ENCODE measurements at regions not wholly inside any gene's neighbourhood (a gene's known extent, or its start where the extent isn't known, plus 50 kb on each side); places are given as distances from the start of the nearest gene placed in this dataset.

DNA sequence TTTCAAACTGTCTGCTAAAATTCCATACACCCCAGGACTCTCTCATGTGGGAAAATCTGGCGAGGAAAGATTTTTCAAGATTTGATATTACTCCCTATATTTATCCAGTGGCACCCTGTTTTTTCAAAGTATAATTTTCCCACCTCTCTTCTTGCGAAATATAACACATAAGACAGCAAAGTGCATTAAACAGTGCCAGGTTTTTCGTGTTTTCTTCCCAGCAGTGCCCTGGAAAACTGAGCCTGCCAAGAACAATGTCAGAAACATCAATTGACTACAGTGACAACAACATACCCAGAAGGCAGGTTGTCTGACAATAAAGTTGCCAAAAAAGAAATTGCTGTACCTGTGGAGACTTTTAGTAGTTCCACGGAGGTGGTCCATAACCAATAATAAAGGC lies 545.0 kb upstream of the ZNF608 start:
- Histone ChIP-seq H3K4me2 (no peak overlapping the region), H3K36me3 (no peaks in the 10 kb centered on the region), H3K4me3 (no peak overlapping the region), H3K27me3 (no peaks in the 10 kb centered on the region), H3K27ac (no peak overlapping the region), H3F3A (ENCODE audit: low read depth) (no peaks in the 10 kb centered on the region), H3K79me2 (ENCODE audit: low read depth) (no peaks in the 10 kb centered on the region), H4K20me1 (ENCODE audit: low read depth) (no peaks in the 10 kb centered on the region), H3K9me3 (ENCODE audit: low read depth) (no peaks in the 10 kb centered on the region), H3K9ac (no peak overlapping the region), H3K4me1 (peaks cover 15% of the 10 kb centered on the region), H2AFZ (replicated peaks) (no peak overlapping the region)
- Mint-ChIP-seq H3K36me3 (no peaks in the 10 kb centered on the region), H3K4me3 (no peak overlapping the region), H3K27ac (no peak overlapping the region), H3K4me1 (peaks cover 26% of the 10 kb centered on the region), H3K27me3 (ENCODE audit: insufficient read depth, low read depth) (peaks cover 1% of the 10 kb centered on the region), H3K9me3 (no peaks in the 10 kb centered on the region)
- DNase-seq (ENCODE audit: low spot score), result no peak
- TF ChIP-seq, protein P1, sequence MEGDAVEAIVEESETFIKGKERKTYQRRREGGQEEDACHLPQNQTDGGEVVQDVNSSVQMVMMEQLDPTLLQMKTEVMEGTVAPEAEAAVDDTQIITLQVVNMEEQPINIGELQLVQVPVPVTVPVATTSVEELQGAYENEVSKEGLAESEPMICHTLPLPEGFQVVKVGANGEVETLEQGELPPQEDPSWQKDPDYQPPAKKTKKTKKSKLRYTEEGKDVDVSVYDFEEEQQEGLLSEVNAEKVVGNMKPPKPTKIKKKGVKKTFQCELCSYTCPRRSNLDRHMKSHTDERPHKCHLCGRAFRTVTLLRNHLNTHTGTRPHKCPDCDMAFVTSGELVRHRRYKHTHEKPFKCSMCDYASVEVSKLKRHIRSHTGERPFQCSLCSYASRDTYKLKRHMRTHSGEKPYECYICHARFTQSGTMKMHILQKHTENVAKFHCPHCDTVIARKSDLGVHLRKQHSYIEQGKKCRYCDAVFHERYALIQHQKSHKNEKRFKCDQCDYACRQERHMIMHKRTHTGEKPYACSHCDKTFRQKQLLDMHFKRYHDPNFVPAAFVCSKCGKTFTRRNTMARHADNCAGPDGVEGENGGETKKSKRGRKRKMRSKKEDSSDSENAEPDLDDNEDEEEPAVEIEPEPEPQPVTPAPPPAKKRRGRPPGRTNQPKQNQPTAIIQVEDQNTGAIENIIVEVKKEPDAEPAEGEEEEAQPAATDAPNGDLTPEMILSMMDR (IDR thresholded peaks at IDR 0.05), result no peak
- TF ChIP-seq EZH2 (IDR thresholded peaks at IDR 0.05) (no peak), EZH2phosphoT487 (IDR thresholded peaks at IDR 0.05) (no peak)

DNA sequence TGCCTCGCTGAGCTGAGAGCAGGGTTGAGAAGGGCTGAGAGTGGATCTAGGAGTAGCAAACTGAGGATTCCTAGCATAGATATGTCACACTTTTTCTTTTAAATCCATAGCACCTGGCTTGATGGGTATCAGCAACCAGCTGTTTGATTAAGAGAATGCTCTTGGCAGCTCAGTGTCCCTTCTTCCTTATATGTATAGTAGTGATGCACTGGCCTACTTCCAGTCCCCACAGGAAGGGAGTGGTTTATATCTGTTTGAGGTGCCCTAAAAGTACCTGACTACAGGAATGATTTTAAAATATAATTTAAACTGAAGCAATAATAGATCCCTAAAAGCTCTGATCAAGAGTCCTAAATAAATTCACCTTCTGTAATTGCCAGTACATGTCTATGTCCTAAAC lies 546.8 kb upstream of the ZNF608 start:
- Mint-ChIP-seq H3K4me3 (no peak overlapping the region), H3K27ac (no peak overlapping the region), H3K9me3 (no peaks in the 10 kb centered on the region), H3K36me3 (no peaks in the 10 kb centered on the region), H3K27me3 (ENCODE audit: insufficient read depth, low read depth) (peaks cover 4% of the 10 kb centered on the region), H3K4me1 (peaks cover 28% of the 10 kb centered on the region)
- H3K36me3 ChIP-seq, result no peaks in the 10 kb centered on the region
- no peaks in the 10 kb centered on the region for H3K79me2 ChIP-seq (ENCODE audit: low read depth)
- H2AFZ ChIP-seq (replicated peaks), result no peak overlapping the region
- H4K20me1 ChIP-seq (ENCODE audit: low read depth), result no peaks in the 10 kb centered on the region
- H3K9ac ChIP-seq, result no peak overlapping the region
- no peak overlapping the region for H3K27ac ChIP-seq
- H3K4me3 ChIP-seq, result no peak overlapping the region
- TF ChIP-seq EZH2 (IDR thresholded peaks at IDR 0.05) (no peak), EZH2phosphoT487 (IDR thresholded peaks at IDR 0.05) (no peak)
- TF ChIP-seq, protein P1 (IDR thresholded peaks at IDR 0.05), result no peak
- H3K4me2 ChIP-seq, result no peak overlapping the region
- no peaks in the 10 kb centered on the region for H3K9me3 ChIP-seq (ENCODE audit: low read depth)
- H3K4me1 ChIP-seq, result peaks cover 20% of the 10 kb centered on the region
- no peak for DNase-seq (ENCODE audit: low spot score)
- no peaks in the 10 kb centered on the region for H3K27me3 ChIP-seq
- no peaks in the 10 kb centered on the region for H3F3A ChIP-seq (ENCODE audit: low read depth)

DNA sequence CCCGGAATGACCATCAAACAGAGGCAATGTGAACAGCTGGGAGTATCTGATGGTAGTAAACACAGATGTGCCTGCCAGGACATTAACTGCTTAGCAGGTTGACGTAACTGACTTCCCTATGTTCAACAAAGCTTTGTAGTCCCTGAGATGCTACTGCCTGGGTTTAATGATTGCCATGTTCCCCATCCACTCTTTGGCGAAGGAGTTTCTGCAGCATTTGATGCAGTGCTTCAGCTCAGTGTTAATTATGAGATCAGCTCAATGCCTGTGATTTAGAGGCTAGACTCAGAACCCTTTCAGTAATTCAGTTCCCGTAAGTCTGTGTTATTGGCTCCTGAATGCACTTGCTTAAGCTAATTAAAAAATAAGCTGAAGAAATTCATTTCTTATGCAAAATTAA lies 547.3 kb upstream of the ZNF608 start:
- Histone ChIP-seq H3K36me3 (no peaks in the 10 kb centered on the region), H3K9me3 (ENCODE audit: low read depth) (no peaks in the 10 kb centered on the region), H3F3A (ENCODE audit: low read depth) (no peaks in the 10 kb centered on the region), H3K9ac (no peak overlapping the region), H3K4me1 (peaks cover 25% of the 10 kb centered on the region), H3K79me2 (ENCODE audit: low read depth) (no peaks in the 10 kb centered on the region), H4K20me1 (ENCODE audit: low read depth) (no peaks in the 10 kb centered on the region), H3K27ac (no peak overlapping the region), H3K4me2 (no peak overlapping the region), H3K27me3 (no peaks in the 10 kb centered on the region), H2AFZ (replicated peaks) (no peak overlapping the region), H3K4me3 (no peak overlapping the region)
- peaks cover 33% of the 10 kb centered on the region for H3K4me1 Mint-ChIP-seq
- no peaks in the 10 kb centered on the region for H3K36me3 Mint-ChIP-seq
- TF ChIP-seq, protein P1 (IDR thresholded peaks at IDR 0.05), result no peak
- no peak for TF ChIP-seq EZH2phosphoT487 (IDR thresholded peaks at IDR 0.05)
- TF ChIP-seq EZH2 (IDR thresholded peaks at IDR 0.05), result no peak
- no peak overlapping the region for H3K4me3 Mint-ChIP-seq
- DNase-seq (ENCODE audit: low spot score), result no peak
- H3K27me3 Mint-ChIP-seq (ENCODE audit: insufficient read depth, low read depth), result peaks cover 4% of the 10 kb centered on the region
- H3K27ac Mint-ChIP-seq, result no peak overlapping the region
- H3K9me3 Mint-ChIP-seq, result no peaks in the 10 kb centered on the region
